ENCODE measurements at regions not wholly inside any gene's neighbourhood (a gene's known extent, or its start where the extent isn't known, plus 50 kb on each side); places are given as distances from the start of the nearest gene placed in this dataset.

DNA sequence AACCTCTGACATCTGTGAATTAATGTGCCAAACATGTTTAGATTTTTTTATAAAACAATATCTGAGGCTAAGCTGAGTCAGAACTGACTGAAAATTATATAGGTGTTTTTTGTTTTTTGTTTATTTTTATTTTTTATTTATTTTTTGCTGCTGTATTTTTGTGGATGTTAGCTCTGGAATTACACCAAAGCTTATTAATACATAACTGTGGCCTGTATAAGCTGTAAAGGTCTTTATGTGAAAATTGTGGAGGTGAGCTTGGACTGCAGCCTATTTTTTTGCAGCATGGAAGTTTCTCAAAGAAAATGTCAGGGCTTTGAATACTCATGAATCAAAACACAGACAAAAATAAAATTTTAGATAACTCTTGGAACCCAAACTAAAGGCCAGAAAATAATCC lies 199.8 kb downstream of the CHRM3 start:
- no peak overlapping the region for H2AFZ ChIP-seq (ENCODE audit: low read depth, low read length)
- H3K4me1 ChIP-seq (ENCODE audit: insufficient read depth, low read length) = peaks cover 5% of the 10 kb centered on the region
- H3K36me3 ChIP-seq (ENCODE audit: insufficient read depth, low read length) = no peaks in the 10 kb centered on the region
- no peaks in the 10 kb centered on the region for H3K9me3 ChIP-seq (ENCODE audit: low read length)
- no peak overlapping the region for H3K4me3 ChIP-seq (ENCODE audit: low read length)
- H3K27me3 ChIP-seq (ENCODE audit: insufficient read depth, low read length) = no peaks in the 10 kb centered on the region

DNA sequence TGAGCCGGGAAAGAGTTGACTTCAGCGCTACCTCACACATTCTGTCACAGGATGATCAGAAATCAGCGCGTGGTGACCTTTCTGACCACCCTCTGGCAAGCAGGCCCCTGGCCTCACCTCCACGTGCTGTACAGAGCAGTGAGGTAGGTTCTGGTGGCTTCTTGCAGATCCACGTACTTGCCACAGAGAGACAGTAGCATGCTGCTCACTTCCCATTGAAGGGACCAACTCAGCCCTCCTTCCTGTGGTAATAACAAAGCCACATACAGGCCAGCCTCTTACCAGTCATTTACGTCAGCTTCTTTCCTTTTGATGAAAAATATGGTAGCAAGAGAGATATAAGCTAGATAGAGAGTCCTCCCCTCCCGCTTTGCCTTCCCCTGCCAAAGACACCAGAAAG lies 200.7 kb downstream of the CHRM3 start:
- no peaks in the 10 kb centered on the region for H3K36me3 ChIP-seq (ENCODE audit: insufficient read depth, low read length)
- H3K4me1 ChIP-seq (ENCODE audit: insufficient read depth, low read length) = peaks cover 5% of the 10 kb centered on the region
- H2AFZ ChIP-seq (ENCODE audit: low read depth, low read length) = no peak overlapping the region
- H3K27me3 ChIP-seq (ENCODE audit: insufficient read depth, low read length) = no peaks in the 10 kb centered on the region
- no peaks in the 10 kb centered on the region for H3K9me3 ChIP-seq (ENCODE audit: low read length)
- no peak overlapping the region for H3K4me3 ChIP-seq (ENCODE audit: low read length)

DNA sequence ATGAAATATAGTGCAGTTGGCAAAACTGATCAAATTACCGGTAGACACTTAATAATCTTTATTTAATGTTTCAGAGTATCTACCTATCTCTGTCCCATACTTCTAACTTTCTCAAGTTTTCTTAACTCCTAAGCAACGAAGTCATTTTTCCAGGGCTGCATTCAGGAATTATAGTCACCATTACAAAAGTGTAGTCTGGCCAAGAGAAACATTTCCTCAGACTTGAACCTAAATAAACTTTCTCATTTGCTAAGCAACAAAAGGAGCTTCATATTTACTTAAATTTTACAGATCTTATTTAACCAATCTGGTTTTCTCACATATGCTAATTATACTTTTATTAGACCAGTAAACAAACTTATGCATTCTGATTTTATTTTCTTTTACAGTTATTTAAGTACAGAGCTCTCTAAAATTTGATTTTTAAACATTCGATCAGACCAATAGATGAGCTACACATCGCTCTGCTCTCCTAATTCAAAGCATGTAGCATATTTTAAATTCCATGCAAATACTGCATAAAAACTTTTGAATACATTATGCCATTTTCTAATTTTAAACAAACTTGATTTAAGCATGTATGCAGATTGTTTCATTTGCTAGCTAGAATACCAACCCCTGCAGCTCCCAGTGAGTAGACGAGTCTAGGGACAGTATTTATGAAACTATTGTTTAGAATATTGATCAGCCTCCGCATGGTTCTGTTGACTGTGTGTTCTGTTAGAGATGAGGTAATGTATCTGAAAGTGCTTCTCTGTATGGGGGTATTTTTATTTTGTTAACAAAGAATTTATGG lies 201.4 kb downstream of the CHRM3 start:
- Histone ChIP-seq H3K36me3 (ENCODE audit: insufficient read depth, low read length) (no peaks in the 10 kb centered on the region), H3K9me3 (ENCODE audit: low read length) (no peaks in the 10 kb centered on the region), H2AFZ (ENCODE audit: low read depth, low read length) (no peak overlapping the region), H3K27me3 (ENCODE audit: insufficient read depth, low read length) (no peaks in the 10 kb centered on the region), H3K4me1 (ENCODE audit: insufficient read depth, low read length) (peaks cover 5% of the 10 kb centered on the region), H3K4me3 (ENCODE audit: low read length) (no peak overlapping the region)

DNA sequence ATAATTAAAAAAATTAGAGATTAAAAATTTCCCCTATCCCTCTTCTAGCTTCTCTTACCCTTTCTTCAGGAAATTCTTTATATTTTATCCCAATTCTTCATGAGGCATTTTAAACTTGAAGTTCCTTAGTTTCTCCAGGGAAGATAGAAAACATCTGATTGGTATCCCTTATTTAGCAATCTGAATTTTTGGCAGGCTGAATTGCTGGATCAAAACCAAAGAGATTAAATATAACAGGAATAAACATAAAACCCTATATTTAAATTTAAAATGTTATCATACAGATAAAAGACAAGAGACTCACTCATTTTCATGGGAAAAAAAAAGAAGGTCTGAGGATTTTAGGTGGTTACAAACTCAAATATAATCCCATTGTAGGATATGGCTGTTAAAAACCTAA lies 204.2 kb downstream of the CHRM3 start:
- H3K36me3 ChIP-seq (ENCODE audit: insufficient read depth, low read length) = no peaks in the 10 kb centered on the region
- H3K4me1 ChIP-seq (ENCODE audit: insufficient read depth, low read length) = peaks cover 5% of the 10 kb centered on the region
- no peaks in the 10 kb centered on the region for H3K27me3 ChIP-seq (ENCODE audit: insufficient read depth, low read length)
- no peak overlapping the region for H2AFZ ChIP-seq (ENCODE audit: low read depth, low read length)
- H3K4me3 ChIP-seq (ENCODE audit: low read length) = no peak overlapping the region
- no peaks in the 10 kb centered on the region for H3K9me3 ChIP-seq (ENCODE audit: low read length)

DNA sequence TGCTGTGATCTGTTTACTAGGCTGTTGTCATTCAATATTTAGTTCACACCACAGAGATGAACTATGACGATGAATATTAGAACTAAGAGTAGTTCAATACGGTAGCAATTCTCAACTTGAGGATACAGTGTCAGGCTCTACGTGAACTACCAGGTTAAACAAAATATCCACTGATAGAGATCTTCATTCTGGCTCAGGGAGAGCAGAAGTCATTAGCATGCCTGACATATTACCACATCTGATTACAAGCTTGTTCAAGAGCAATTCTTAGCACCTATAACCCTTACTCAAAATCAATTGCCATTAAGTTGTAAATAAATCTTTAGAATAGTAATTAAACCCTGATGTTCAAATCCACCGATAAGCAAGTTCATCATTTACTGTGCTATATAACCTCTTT lies 207.2 kb downstream of the CHRM3 start:
- Histone ChIP-seq H3K36me3 (ENCODE audit: insufficient read depth, low read length) (no peaks in the 10 kb centered on the region), H3K4me1 (ENCODE audit: insufficient read depth, low read length) (peaks cover 3% of the 10 kb centered on the region), H2AFZ (ENCODE audit: low read depth, low read length) (no peak overlapping the region), H3K4me3 (ENCODE audit: low read length) (no peak overlapping the region), H3K27me3 (ENCODE audit: insufficient read depth, low read length) (no peaks in the 10 kb centered on the region), H3K9me3 (ENCODE audit: low read length) (no peaks in the 10 kb centered on the region)

DNA sequence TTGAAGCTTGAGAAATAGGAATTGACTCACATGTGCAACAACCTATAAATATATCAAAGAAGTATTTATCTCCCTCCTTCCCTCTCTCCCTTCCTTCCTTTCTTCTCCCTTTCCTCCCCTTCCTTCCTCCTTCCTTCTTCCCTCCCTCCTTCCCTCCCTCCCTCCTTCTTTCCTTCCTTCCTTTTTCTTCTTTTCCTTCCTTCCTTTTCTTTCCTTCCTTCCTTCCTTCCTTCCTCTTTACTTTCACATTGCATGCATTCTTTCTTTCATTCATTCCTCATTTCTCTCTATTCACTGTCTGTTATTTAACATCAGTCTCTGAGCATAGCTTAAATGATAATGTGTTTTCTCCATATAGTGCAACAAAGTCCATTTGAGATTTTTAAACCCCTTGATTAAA lies 214.2 kb downstream of the CHRM3 start:
- H3K36me3 ChIP-seq (ENCODE audit: insufficient read depth, low read length) = no peaks in the 10 kb centered on the region

DNA sequence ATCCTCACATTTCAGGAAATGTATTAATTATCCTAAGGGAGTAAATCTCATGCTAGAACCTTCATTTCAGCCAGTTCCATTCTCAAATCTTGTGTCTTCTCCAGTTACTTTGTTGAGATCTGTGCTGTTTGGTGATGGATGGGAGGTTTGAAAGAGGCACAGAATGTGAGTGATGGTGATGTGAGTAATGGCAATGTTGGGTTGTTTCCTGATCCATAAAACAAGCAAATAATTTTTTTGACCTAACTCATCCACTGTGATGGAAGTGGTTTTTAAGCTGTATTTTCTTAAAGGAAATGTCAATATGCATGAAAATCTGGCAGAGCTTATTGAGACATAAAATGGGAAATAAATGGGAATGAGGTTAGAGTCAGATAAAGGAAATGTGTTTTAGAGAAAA lies 214.7 kb downstream of the CHRM3 start:
- Histone ChIP-seq H2AFZ (ENCODE audit: low read depth, low read length) (no peak overlapping the region), H3K27me3 (ENCODE audit: insufficient read depth, low read length) (no peaks in the 10 kb centered on the region), H3K36me3 (ENCODE audit: insufficient read depth, low read length) (no peaks in the 10 kb centered on the region), H3K9me3 (ENCODE audit: low read length) (no peaks in the 10 kb centered on the region), H3K4me3 (ENCODE audit: low read length) (no peak overlapping the region), H3K4me1 (ENCODE audit: insufficient read depth, low read length) (peaks cover 3% of the 10 kb centered on the region)

More for the DNA sequence above, 214.2 kb downstream of the CHRM3 start:
- Histone ChIP-seq H3K27me3 (ENCODE audit: insufficient read depth, low read length) (no peaks in the 10 kb centered on the region), H3K4me3 (ENCODE audit: low read length) (no peak overlapping the region), H3K4me1 (ENCODE audit: insufficient read depth, low read length) (peaks cover 3% of the 10 kb centered on the region), H2AFZ (ENCODE audit: low read depth, low read length) (no peak overlapping the region), H3K9me3 (ENCODE audit: low read length) (no peaks in the 10 kb centered on the region)

DNA sequence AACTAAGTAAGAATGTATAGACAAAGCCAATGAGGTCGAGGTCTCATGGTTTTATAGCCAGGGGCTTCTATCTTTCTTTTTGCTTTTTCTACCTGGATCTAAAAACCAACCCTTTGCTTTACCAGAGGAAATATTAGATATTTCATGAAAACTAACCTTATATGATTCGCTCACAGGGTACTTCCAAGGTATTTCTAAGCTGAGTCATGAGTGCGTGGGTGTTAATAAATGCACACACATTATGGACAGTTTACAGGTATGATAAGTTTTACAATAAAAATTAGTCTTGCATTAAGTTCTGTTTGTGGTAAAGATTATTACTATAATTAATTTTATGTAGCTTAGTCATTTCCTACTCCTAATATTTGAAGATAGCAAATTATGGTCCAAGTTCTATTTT lies 217.2 kb downstream of the CHRM3 start:
- Histone ChIP-seq H3K4me3 (ENCODE audit: low read length) (no peak overlapping the region), H2AFZ (ENCODE audit: low read depth, low read length) (no peak overlapping the region), H3K36me3 (ENCODE audit: insufficient read depth, low read length) (no peaks in the 10 kb centered on the region), H3K27me3 (ENCODE audit: insufficient read depth, low read length) (no peaks in the 10 kb centered on the region), H3K9me3 (ENCODE audit: low read length) (no peaks in the 10 kb centered on the region), H3K4me1 (ENCODE audit: insufficient read depth, low read length) (no peaks in the 10 kb centered on the region)

DNA sequence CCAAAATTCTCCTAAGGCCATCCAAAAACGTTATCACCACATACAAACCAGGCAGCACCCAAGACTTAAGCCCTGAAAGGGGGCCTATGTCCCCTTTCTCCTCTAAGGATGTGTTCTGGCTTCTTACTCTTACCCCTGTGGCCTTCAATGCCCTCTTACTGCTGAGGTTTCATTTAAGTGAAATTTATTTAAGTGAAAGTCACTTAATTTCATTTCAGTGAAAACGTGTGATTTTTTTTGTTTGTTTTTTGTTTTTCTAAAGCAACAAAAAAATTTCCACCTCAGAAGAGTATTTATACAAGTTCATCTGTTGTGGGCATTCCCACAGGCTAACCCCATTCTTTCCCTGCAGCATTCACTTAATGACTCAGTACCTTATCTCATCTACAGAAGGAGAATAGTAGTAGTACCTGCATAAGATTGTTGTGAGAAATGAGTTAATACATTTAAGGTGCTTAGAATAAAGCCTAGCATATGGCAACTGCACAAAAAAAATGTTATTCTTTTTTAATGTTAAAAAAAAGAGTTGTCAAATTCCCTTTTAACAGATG lies 220.6 kb downstream of the CHRM3 start:
- no peak overlapping the region for H2AFZ ChIP-seq (ENCODE audit: low read depth, low read length)
- no peaks in the 10 kb centered on the region for H3K4me1 ChIP-seq (ENCODE audit: insufficient read depth, low read length)
- H3K36me3 ChIP-seq (ENCODE audit: insufficient read depth, low read length) = no peaks in the 10 kb centered on the region
- no peak overlapping the region for H3K4me3 ChIP-seq (ENCODE audit: low read length)
- H3K27me3 ChIP-seq (ENCODE audit: insufficient read depth, low read length) = no peaks in the 10 kb centered on the region
- no peaks in the 10 kb centered on the region for H3K9me3 ChIP-seq (ENCODE audit: low read length)

DNA sequence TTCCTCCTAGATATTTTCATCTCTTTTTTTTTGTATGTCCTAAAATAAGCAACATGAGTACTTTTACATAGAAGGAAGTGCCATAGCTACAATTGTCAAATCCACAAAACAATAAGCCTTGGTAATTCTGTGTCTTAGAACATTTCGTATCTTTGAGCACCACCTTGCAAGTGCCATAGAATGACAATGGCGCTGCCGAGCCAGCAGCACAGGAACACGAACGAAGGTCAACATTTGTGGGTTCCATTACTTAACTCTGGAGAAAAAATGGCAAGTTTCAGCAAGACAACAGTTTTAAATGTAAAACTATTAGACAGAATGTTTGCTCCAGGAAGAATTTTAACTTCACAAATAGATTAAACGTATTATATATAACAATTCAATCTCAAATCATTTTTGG lies 222.1 kb downstream of the CHRM3 start:
- H3K4me3 ChIP-seq (ENCODE audit: low read length) = no peak overlapping the region
- no peaks in the 10 kb centered on the region for H3K27me3 ChIP-seq (ENCODE audit: insufficient read depth, low read length)
- no peak overlapping the region for H2AFZ ChIP-seq (ENCODE audit: low read depth, low read length)
- H3K4me1 ChIP-seq (ENCODE audit: insufficient read depth, low read length) = no peaks in the 10 kb centered on the region
- H3K9me3 ChIP-seq (ENCODE audit: low read length) = no peaks in the 10 kb centered on the region
- no peaks in the 10 kb centered on the region for H3K36me3 ChIP-seq (ENCODE audit: insufficient read depth, low read length)

DNA sequence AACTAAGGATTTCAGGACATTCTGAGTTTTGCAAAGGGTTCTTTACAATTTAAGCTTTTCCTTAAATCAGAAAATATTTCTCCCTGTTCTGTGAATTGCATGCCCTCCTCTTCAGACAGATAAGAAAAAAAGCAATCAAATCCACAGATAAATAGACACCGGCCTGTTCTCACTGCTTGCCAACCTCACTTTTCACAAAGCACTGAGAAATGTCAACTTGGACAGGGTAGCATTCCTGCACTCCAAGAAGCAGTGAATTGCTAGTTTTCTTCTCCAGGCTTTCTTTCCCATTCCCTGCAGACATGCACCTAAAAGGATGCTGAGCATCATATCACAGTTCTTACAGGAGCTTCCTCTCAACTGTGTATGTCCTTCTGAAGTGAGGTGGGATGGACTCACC lies 226.0 kb downstream of the CHRM3 start:
- H3K9me3 ChIP-seq (ENCODE audit: low read length) = no peaks in the 10 kb centered on the region

DNA sequence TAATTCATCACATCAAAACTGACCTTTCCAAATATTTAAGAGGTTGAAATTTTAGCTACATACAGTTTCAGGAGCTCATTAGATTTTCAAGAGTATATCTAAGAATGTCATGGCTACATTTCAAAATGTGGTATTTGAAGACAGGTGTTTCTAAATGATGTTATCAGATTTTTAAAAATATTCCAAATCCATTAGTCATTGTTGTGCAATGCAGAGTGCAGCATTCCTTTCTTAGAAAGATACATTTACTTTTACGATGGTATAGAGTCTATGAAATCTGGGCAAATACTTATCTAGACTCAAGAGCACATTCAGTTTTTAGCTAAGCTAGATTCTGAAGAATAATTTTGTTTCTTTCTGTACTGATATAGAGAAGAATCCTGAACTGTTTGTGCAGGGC lies 230.3 kb downstream of the CHRM3 start:
- no peaks in the 10 kb centered on the region for H3K9me3 ChIP-seq (ENCODE audit: low read length)
- H3K27me3 ChIP-seq (ENCODE audit: insufficient read depth, low read length) = no peaks in the 10 kb centered on the region
- H2AFZ ChIP-seq (ENCODE audit: low read depth, low read length) = no peak overlapping the region
- H3K36me3 ChIP-seq (ENCODE audit: insufficient read depth, low read length) = no peaks in the 10 kb centered on the region
- peaks cover 3% of the 10 kb centered on the region for H3K4me1 ChIP-seq (ENCODE audit: insufficient read depth, low read length)
- H3K4me3 ChIP-seq (ENCODE audit: low read length) = no peak overlapping the region

More for the DNA sequence above, 226.0 kb downstream of the CHRM3 start:
- no peaks in the 10 kb centered on the region for H3K27me3 ChIP-seq (ENCODE audit: insufficient read depth, low read length)
- no peaks in the 10 kb centered on the region for H3K36me3 ChIP-seq (ENCODE audit: insufficient read depth, low read length)
- H2AFZ ChIP-seq (ENCODE audit: low read depth, low read length) = no peak overlapping the region
- H3K4me3 ChIP-seq (ENCODE audit: low read length) = no peak overlapping the region
- H3K4me1 ChIP-seq (ENCODE audit: insufficient read depth, low read length) = no peaks in the 10 kb centered on the region

DNA sequence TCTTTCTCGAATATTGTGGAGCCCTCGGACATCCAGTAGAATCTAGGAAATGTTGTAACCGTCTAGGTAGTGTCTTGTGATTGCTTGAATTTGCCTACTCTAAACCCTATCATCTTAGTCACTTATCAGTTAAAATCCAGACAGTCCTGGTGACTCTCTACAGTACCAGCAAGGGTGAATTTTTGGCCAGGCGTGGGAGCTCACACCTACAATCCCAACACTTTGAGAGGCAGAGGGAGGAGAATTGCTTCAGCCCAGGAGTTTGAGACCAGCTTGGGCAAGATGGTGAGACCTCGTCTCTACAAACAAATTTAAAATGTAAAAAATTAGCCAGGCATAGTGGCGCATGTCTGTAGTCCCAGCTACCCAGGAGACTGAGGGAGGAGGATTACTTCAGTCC lies 230.9 kb downstream of the CHRM3 start:
- Histone ChIP-seq H2AFZ (ENCODE audit: low read depth, low read length) (no peak overlapping the region), H3K36me3 (ENCODE audit: insufficient read depth, low read length) (no peaks in the 10 kb centered on the region), H3K9me3 (ENCODE audit: low read length) (no peaks in the 10 kb centered on the region), H3K27me3 (ENCODE audit: insufficient read depth, low read length) (no peaks in the 10 kb centered on the region), H3K4me1 (ENCODE audit: insufficient read depth, low read length) (peaks cover 3% of the 10 kb centered on the region), H3K4me3 (ENCODE audit: low read length) (no peak overlapping the region)

DNA sequence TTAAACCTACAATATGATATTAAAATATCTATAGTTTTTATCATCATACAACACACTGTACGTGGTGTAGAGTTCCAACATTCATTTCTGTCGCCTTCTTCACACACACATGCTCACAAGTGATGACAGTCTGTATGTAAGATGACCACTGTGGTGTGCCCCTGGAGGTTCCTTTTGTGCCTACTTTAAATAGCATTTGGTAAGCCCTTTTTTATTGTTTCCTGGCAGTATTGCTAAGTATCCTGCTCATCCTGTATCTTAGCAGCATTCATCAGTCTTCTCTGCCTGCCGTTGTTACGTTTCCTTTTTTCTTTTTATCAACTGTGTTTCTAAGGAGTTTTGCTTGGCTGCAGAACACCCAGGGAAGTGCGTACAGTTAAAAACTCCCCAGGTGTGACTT lies 231.4 kb downstream of the CHRM3 start:
- no peaks in the 10 kb centered on the region for H3K9me3 ChIP-seq (ENCODE audit: low read length)
- no peaks in the 10 kb centered on the region for H3K27me3 ChIP-seq (ENCODE audit: insufficient read depth, low read length)
- no peaks in the 10 kb centered on the region for H3K36me3 ChIP-seq (ENCODE audit: insufficient read depth, low read length)
- no peak overlapping the region for H2AFZ ChIP-seq (ENCODE audit: low read depth, low read length)
- H3K4me3 ChIP-seq (ENCODE audit: low read length) = no peak overlapping the region
- peaks cover 3% of the 10 kb centered on the region for H3K4me1 ChIP-seq (ENCODE audit: insufficient read depth, low read length)
